NCI-H1092 (cell line): ENCODE measurements at regions not wholly inside any gene's neighbourhood (a gene's known extent, or its start where the extent isn't known, plus 50 kb on each side); places are given as distances from the start of the nearest gene placed in this dataset.
A peak's percentile ranks its signal among the peaks of the same experiment; 100 is the strongest.
"Not testable (repeated sequence)": the region's sequence is repeated elsewhere in the genome, so short reads cannot be mapped to it uniquely, and the experiment has no call there.

Experiments
- DNase-seq: peaks from one replicate; lab custom pipeline; 2025; lab: John Stamatoyannopoulos, UW

DNA sequence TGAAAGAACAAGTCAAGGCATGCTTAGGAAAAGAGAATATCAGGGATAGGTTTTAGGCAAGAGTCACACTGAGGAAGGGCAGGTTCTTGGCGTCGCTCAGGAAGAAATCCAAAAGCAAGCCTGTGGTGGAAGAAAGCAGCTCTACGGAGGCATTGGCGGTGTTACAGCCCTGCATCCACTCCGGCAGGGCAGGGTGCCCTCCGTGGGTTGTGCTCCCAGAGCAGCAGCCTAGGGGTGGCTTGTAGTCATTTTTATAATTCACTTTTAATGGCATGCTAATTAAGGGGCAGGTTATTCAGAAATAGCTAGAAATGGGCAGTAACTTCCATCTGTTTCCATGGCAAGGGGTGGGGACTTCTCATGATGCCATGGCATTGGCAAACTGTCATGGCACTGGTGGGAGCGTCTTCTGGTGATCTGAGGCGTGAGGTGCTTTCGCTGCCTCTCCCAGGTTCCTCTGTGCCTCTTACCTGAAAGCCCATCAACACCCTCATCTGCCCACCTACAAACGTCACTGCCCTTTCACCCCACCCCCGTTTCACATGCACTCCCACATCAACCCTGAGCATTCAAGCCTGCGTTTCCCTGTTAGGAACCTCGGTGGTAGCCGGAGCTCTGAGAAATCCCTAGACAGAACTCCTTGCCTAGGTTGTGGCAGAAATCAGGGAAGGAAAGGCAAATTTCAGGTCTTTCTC, 1763.8 kb upstream of the TPTE start:
- DNase-seq: not testable (repeated sequence)

DNA sequence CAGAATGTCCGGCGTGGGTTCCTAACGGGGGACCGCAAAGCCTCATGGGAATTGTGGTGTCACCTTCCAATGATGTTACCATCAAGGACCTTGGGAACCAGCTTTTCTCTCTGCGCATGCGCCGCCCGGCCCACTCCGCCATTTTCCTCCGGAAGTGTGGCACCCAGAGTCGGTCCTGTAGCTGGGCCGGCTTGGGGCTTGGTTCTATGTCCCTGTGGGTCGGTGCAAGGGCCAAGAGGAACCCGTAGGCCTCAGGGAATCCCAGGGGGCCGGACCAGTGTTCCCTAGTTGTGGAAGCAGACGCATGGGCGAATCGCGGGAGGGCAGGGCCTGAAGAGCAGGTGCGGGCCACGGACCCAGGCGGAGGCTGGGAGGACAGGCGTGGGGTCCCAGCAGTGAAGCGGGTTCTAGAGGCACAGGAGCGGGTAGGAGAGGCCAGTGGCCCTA, 1762.4 kb upstream of the TPTE start:
- peak; percentile 49 for DNase-seq

DNA sequence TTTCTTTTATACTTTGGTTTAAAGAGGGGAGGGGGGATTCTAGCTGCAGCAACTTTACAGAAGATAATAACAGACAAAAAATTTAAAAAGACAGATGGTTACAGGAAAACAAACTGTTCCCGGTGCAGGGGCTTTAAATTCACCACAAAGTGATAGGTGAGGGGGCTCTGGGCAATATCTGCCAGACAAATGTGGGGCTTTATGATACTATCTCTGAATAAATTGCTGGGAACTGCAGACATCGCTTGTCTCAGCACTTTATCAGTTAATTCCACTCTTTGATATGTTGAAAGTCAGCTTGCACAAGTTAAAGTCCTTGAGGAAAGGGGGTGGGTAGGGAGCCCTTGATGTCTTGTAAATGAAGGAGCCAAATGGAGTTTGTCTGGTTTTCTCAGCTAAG, 1759.1 kb upstream of the TPTE start:
- DNase-seq: not testable (repeated sequence)

DNA sequence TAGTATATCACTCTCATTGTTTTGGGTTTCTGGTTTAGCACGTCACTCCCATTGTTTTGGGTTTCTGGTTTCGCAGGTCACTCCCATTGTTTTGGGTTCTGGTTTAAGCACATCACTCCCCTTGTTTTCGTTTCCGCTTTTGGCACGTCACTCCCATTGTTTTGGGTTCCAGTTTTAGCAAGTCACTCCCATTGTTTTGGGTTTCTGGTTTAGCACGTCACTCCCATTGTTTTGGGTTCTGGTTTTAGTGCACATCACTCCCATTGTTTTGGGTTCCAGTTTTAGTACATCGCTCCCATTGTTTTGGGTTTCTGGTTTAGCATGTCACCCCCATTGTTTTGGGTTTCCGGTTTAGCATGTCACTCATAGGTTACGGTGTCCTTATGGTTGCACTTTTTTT, 1757.0 kb upstream of the TPTE start:
- DNase-seq: not testable (repeated sequence)

DNA sequence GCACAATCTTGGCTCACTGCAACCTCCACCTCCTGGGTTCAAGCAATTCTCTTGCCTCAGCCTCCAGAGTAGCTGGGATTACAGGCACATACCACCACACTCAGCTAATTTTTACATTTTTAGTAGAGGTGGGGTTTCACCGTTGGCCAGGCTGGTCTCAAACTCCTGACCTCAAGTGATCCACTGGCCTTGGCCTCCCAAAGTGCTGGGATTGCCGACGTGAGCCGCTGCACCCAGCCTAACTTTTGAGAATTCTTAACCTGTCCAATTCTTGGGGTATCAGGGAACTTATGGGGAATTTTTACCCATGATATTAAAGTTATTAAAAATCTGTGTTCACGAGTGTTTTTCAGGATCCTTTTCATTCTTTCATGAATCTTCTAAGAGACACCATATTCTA, 1755.2 kb upstream of the TPTE start:
- not testable (repeated sequence) for DNase-seq

DNA sequence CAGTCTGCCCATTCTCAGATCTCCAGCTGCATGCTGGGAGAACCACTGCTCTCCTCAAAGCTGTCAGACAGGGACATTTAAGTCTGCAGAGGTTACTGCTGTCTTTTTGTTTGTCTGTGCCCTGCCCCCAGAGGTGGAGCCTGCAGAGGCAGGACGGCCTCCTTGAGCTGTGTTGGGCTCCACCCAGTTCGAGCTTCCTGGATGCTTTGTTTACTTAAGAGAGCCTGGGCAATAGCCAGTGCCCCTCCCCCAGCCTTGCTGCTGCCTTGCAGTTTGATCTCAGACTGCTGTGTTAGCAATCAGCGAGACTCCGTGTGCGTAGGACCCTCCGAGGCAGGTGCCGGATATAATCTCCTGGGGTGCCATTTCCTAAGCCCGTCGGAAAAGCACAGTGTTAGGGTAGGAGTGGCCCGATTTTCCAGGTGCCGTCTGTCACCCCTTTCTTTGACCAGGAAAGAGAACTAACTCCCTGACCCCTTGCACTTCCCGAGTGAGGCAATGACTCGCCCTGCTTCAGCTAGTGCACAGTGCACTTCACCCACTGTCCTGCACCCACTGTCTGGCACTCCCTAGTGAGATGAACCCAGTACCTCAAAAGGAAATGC, 1748.4 kb upstream of the TPTE start:
- DNase-seq: not testable (repeated sequence)

DNA sequence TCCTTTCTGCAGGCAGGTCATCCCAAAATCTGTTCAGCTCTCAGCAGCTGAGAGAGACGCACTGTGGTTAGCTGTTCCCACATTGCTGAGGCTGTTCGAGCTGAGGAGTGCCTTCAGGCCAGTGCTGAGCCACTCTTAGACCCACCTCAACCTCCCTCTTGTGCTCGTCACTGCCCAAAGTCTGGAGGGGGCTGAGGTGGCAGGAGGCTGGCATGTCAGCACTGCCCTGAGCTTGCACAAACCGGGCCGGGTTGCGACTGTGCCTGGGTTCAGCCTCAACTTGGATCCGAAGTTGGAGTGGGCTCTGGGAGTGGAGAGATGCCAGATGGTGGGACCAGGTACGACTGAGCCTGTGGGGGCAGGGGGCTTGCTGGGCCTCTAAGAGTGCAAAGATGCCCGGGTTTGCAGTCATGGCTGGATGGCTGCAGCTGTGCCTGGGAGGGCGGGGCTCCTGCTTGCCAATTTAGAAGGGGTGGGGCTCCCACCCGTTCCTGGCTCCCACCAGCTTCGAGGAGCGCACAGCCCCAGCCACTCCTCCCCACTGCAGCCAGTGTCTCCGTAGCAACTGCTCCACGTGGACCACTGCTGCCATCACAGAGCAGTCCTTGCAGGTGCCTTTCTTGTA, 1745.7 kb upstream of the TPTE start:
- not testable (repeated sequence) for DNase-seq

DNA sequence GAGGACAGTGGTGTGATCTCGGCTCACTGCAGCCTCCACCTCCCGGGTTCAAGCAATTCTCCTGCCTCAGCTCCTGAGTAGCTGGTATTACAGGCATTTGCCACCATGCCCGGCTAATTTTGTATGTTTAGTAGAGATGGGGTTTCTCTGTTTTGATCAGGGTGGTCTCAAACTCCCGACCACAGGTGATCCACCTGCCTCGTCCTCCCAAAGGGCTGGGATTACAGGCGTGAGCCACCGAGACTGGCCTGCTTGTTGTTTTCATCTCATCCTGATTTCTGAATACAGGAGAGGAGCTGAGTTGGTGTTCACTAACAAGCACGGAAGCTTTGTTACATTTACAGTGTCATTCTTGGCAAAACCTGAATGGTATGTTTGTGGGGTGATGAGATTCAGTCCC, 1744.1 kb upstream of the TPTE start:
- DNase-seq: not testable (repeated sequence)

DNA sequence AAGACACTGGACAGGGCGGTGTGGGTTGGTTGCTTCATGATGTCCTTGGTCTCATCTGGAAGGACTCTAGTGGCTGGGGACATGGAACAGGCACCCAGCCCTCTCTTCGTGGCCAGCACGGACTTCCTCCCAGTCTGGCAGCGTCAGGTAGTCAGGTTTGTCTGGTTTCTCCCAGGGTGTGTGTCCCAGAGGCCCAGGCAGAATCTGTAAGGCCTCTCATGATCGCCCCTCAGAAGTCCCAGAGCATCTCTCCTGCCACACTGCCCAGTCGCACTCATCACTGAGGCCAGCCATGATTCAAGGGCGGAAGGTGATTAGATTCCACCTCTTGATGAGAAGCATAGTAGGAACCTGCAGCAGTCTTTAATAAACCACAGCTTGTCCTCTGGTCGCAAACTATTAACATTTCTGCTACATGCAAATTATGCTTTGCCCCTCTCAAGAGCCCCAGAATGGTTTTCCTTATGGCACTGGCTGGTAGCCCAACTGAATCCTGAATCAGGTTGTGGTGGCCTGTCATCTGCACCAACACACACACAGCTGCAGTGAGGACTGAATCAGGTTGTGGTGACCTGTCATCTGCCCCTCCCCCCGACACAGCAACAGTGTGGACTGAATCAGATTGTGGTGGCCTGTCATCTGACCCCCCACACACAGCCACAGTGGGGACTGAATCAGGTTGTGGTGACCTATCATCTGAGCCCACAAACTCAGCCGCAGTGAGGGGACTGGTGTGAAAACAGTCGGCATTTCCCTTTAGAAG, 1742.9 kb upstream of the TPTE start:
- not testable (repeated sequence) for DNase-seq

DNA sequence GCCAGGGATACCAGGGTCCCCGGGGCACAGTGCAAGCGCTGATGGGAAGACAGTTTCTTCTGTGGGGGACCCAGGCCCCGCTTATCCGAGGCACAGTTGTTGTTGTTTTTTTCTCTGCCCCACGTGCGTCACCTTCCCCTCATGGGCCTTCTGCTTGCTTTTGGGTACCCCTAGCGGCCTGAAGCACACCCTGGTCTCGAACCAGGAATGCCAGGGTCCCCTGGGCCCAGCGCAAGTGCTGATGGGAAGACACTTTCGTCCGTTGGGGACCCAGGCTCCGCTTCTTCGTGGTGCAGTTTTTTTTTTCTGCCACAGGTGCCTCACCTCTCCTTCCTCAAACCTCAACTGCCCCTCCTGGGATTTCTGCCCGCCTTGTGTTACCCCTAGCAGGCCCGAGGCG, 1708.5 kb upstream of the TPTE start:
- not testable (repeated sequence) for DNase-seq

DNA sequence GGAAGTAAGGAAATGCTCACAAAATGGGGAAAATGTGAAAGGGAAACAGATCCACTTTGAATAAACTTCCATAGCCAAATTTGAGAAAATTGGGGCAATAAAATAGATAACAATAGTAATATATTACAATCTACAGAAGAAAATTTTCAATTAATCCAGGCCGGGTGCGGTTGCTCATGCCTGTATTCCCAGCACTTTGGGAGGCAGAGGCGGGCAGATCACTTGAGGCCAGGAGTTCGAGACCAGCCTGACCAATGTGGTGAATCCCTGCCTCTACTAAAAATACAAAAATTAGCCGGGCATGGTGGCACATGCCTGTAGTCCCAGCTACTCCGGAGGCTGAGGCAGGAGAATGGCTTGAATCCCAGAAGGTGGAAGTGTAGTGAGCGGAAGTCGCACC, 1687.1 kb upstream of the TPTE start:
- not testable (repeated sequence) for DNase-seq
